ENCODE measurements at regions not wholly inside any gene's neighbourhood (a gene's known extent, or its start where the extent isn't known, plus 50 kb on each side); places are given as distances from the start of the nearest gene placed in this dataset.

- H3K27me3 Mint-ChIP-seq (ENCODE audit: low read depth, poor library complexity), result peaks cover 91% of the 10 kb centered on the region
Measured at GRCh38 chr19:29308977-29309590, 96.1 kb upstream of the UQCRFS1 start.

GRCh38 chr19:29309637-29310036, 96.7 kb upstream of the UQCRFS1 start:
- Mint-ChIP-seq H3K9me3 (no peaks in the 10 kb centered on the region), H3K27me3 (ENCODE audit: low read depth, poor library complexity) (peaks cover 88% of the 10 kb centered on the region), H3K27ac (no peak overlapping the region), H3K4me1 (peaks cover 26% of the 10 kb centered on the region), H3K4me3 (no peak overlapping the region), H3K36me3 (ENCODE audit: low read depth) (no peaks in the 10 kb centered on the region)
- no peak for TF ChIP-seq CTCF (IDR thresholded peaks at IDR 0.05)
- no peak for DNase-seq

More at GRCh38 chr19:29308977-29309590, 96.1 kb upstream of the UQCRFS1 start:
- Mint-ChIP-seq H3K27ac (no peak overlapping the region), H3K4me3 (no peak overlapping the region), H3K9me3 (no peaks in the 10 kb centered on the region), H3K36me3 (ENCODE audit: low read depth) (no peaks in the 10 kb centered on the region), H3K4me1 (peaks cover 25% of the 10 kb centered on the region)
- DNase-seq, result peak; percentile 21
- TF ChIP-seq CTCF (IDR thresholded peaks at IDR 0.05), result no peak

GRCh38 chr19:29311191-29311790, 98.3 kb upstream of the UQCRFS1 start:
- Mint-ChIP-seq H3K4me1 (peaks cover 42% of the 10 kb centered on the region), H3K27ac (peak overlapping the region; percentile 19), H3K36me3 (ENCODE audit: low read depth) (no peaks in the 10 kb centered on the region), H3K27me3 (ENCODE audit: low read depth, poor library complexity) (peaks cover 79% of the 10 kb centered on the region), H3K4me3 (peak overlapping the region; percentile 18), H3K9me3 (no peaks in the 10 kb centered on the region)
- DNase-seq, result peak; percentile 29
- no peak for TF ChIP-seq CTCF (IDR thresholded peaks at IDR 0.05)

- H3K27me3 Mint-ChIP-seq (ENCODE audit: low read depth, poor library complexity), result peaks cover 59% of the 10 kb centered on the region
- no peak for TF ChIP-seq CTCF (IDR thresholded peaks at IDR 0.05)
- no peak for DNase-seq
- H3K4me1 Mint-ChIP-seq, result peaks cover 40% of the 10 kb centered on the region
- no peaks in the 10 kb centered on the region for H3K9me3 Mint-ChIP-seq
- no peak overlapping the region for H3K4me3 Mint-ChIP-seq
- H3K36me3 Mint-ChIP-seq (ENCODE audit: low read depth), result no peaks in the 10 kb centered on the region
- no peak overlapping the region for H3K27ac Mint-ChIP-seq
Measured at GRCh38 chr19:29315556-29316190, 102.7 kb upstream of the UQCRFS1 start.

- TF ChIP-seq CTCF (IDR thresholded peaks at IDR 0.05), result no peak
- Mint-ChIP-seq H3K4me3 (no peak overlapping the region), H3K27ac (no peak overlapping the region), H3K9me3 (no peaks in the 10 kb centered on the region), H3K36me3 (ENCODE audit: low read depth) (no peaks in the 10 kb centered on the region), H3K27me3 (ENCODE audit: low read depth, poor library complexity) (peaks cover 35% of the 10 kb centered on the region), H3K4me1 (peaks cover 25% of the 10 kb centered on the region)
- no peak for DNase-seq
Measured at GRCh38 chr19:29318581-29318980, 105.6 kb upstream of the UQCRFS1 start.

All from nephron progenitor cell (in vitro differentiated cells).